ENCODE measurements at regions not wholly inside any gene's neighbourhood (a gene's known extent, or its start where the extent isn't known, plus 50 kb on each side); places are given as distances from the start of the nearest gene placed in this dataset.

DNA sequence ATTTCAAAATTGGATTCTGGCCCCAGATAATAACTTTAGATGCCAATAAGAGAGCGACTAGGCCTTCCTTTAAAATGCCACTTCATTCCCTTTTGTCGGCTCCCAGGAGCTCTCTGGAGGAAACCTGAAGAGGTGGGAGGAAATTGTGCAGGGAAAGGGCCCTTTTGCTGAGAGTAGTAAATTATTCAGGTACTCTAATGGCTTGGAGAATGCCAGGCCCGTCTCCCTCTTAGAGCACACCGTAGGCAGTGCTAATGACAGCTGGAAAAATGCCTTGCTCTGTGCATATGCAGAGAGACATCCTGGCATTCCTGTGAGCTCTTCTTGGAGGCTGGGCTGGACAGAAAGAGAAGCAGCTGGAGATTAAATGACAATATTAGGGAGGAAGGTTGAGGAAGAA is 115.0 kb upstream of the RPH3A start:
- Histone ChIP-seq H3K9me2 (ENCODE audit: insufficient read depth, low read length) (no peaks in the 10 kb centered on the region), H3K79me2 (replicated peaks; ENCODE audit: insufficient read depth, low read length) (no peaks in the 10 kb centered on the region), H3K9me3 (ENCODE audit: low read length) (no peaks in the 10 kb centered on the region), H3K9ac (ENCODE audit: low read length) (peak overlapping the region; percentile 35), H3K4me2 (ENCODE audit: low read length) (peak overlapping the region; percentile 58), H3K4me3 (ENCODE audit: low read length) (peak overlapping the region; percentile 25), H3K27me3 (ENCODE audit: insufficient read depth, low read depth, low read length) (no peaks in the 10 kb centered on the region), H4K20me1 (ENCODE audit: insufficient read depth) (no peaks in the 10 kb centered on the region), H3K36me3 (ENCODE audit: insufficient read depth, low read length) (no peaks in the 10 kb centered on the region), H2AFZ (ENCODE audit: low read depth, low read length) (peak overlapping the region; percentile 33), H3F3A (ENCODE audit: insufficient read depth, low read length, poor library complexity, severe bottlenecking) (no peaks in the 10 kb centered on the region), H3K27ac (ENCODE audit: low read length) (peak overlapping the region; percentile 78)
- no peak for TF ChIP-seq EP300 (conservative IDR thresholded peaks at IDR 0.05; ENCODE audit: poor library complexity, severe bottlenecking)
- TF ChIP-seq POLR2AphosphoS5 (IDR thresholded peaks at IDR 0.05): peak; percentile 18
- no peak for TF ChIP-seq RAD21 (conservative IDR thresholded peaks at IDR 0.05)
- TF ChIP-seq, protein P1, sequence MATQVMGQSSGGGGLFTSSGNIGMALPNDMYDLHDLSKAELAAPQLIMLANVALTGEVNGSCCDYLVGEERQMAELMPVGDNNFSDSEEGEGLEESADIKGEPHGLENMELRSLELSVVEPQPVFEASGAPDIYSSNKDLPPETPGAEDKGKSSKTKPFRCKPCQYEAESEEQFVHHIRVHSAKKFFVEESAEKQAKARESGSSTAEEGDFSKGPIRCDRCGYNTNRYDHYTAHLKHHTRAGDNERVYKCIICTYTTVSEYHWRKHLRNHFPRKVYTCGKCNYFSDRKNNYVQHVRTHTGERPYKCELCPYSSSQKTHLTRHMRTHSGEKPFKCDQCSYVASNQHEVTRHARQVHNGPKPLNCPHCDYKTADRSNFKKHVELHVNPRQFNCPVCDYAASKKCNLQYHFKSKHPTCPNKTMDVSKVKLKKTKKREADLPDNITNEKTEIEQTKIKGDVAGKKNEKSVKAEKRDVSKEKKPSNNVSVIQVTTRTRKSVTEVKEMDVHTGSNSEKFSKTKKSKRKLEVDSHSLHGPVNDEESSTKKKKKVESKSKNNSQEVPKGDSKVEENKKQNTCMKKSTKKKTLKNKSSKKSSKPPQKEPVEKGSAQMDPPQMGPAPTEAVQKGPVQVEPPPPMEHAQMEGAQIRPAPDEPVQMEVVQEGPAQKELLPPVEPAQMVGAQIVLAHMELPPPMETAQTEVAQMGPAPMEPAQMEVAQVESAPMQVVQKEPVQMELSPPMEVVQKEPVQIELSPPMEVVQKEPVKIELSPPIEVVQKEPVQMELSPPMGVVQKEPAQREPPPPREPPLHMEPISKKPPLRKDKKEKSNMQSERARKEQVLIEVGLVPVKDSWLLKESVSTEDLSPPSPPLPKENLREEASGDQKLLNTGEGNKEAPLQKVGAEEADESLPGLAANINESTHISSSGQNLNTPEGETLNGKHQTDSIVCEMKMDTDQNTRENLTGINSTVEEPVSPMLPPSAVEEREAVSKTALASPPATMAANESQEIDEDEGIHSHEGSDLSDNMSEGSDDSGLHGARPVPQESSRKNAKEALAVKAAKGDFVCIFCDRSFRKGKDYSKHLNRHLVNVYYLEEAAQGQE (IDR thresholded peaks at IDR 0.05; ENCODE audit: borderline replicate concordance): peak; percentile 59

DNA sequence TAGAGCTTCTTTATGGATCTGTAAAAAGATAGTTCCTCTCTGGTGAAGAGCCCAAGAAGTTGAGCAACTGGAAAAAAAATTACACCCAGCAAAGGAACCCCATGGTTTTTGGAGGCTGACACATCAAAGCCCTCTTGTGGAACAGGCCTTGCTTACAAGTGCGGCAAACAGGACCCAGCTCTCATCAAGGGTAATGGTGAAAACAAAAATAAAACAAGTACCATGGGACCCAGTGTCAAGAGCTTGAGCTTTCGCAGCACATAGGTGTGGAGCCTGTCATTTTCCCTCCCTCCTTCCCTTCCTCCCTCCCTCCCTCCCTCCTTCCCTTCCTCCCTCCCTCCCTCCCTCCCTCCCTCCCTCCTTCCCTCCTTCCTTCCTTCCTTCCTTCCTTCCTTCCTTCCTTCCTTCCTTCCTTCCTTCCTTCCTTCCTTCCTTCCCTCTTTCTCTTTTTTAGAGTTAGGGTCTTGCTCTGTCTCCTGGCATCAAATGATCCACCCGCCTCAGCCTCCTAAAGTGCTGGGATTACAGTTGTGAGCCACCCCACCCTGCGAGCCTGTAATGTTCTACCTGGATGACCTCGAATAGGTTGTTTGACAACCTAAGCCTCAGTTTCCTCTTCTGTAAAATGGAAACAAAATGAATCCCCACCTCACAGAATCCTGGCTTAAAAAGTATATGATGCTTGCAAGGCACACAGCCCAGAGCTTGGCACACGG is 114.3 kb upstream of the RPH3A start:
- Histone ChIP-seq H2AFZ (ENCODE audit: low read depth, low read length) (peak overlapping the region; percentile 33), H3K36me3 (ENCODE audit: insufficient read depth, low read length) (no peaks in the 10 kb centered on the region), H3K9me3 (ENCODE audit: low read length) (no peaks in the 10 kb centered on the region), H3K27me3 (ENCODE audit: insufficient read depth, low read depth, low read length) (no peaks in the 10 kb centered on the region), H3K27ac (ENCODE audit: low read length) (peak overlapping the region; percentile 78), H3F3A (ENCODE audit: insufficient read depth, low read length, poor library complexity, severe bottlenecking) (no peaks in the 10 kb centered on the region), H3K4me3 (ENCODE audit: low read length) (no peak overlapping the region), H3K9ac (ENCODE audit: low read length) (peak overlapping the region; percentile 35), H3K4me2 (ENCODE audit: low read length) (peak overlapping the region; percentile 58), H3K9me2 (ENCODE audit: insufficient read depth, low read length) (no peaks in the 10 kb centered on the region), H4K20me1 (ENCODE audit: insufficient read depth) (no peaks in the 10 kb centered on the region), H3K79me2 (replicated peaks; ENCODE audit: insufficient read depth, low read length) (no peaks in the 10 kb centered on the region)
- TF ChIP-seq RAD21 (conservative IDR thresholded peaks at IDR 0.05): no peak
- TF ChIP-seq, protein P2, sequence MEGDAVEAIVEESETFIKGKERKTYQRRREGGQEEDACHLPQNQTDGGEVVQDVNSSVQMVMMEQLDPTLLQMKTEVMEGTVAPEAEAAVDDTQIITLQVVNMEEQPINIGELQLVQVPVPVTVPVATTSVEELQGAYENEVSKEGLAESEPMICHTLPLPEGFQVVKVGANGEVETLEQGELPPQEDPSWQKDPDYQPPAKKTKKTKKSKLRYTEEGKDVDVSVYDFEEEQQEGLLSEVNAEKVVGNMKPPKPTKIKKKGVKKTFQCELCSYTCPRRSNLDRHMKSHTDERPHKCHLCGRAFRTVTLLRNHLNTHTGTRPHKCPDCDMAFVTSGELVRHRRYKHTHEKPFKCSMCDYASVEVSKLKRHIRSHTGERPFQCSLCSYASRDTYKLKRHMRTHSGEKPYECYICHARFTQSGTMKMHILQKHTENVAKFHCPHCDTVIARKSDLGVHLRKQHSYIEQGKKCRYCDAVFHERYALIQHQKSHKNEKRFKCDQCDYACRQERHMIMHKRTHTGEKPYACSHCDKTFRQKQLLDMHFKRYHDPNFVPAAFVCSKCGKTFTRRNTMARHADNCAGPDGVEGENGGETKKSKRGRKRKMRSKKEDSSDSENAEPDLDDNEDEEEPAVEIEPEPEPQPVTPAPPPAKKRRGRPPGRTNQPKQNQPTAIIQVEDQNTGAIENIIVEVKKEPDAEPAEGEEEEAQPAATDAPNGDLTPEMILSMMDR (IDR thresholded peaks at IDR 0.05; ENCODE audit: poor library complexity, severe bottlenecking): no peak
- TF ChIP-seq TAF1 (IDR thresholded peaks at IDR 0.05; ENCODE audit: low read depth): no peak
- no peak for TF ChIP-seq EP300 (conservative IDR thresholded peaks at IDR 0.05; ENCODE audit: poor library complexity, severe bottlenecking)
- no peak for TF ChIP-seq EZH2 (IDR thresholded peaks at IDR 0.05; ENCODE audit: borderline replicate concordance, insufficient read depth, low read length, poor library complexity, severe bottlenecking)
- TF ChIP-seq, protein P1 (IDR thresholded peaks at IDR 0.05; ENCODE audit: borderline replicate concordance): no peak
- no peak for TF ChIP-seq SMC3 (conservative IDR thresholded peaks at IDR 0.05; ENCODE audit: poor library complexity)
- no peak for TF ChIP-seq MXI1 (conservative IDR thresholded peaks at IDR 0.05; ENCODE audit: poor library complexity, severe bottlenecking)
- no peak for TF ChIP-seq POLR2AphosphoS5 (IDR thresholded peaks at IDR 0.05)
